Mucosa of rectum (tissue), 2 donors: ENCODE measurements at regions not wholly inside any gene's neighbourhood (a gene's known extent, or its start where the extent isn't known, plus 50 kb on each side); places are given as distances from the start of the nearest gene placed in this dataset.

Experiments
- H3K27ac ChIP-seq, 2 donors: one replicate each; pipeline ENCODE4 v1.7.0; 2013; ENCODE audit warnings: inconsistent platforms in 2 of 2, low read depth in 2 of 2, low read length in 2 of 2
- H3K27me3 ChIP-seq, 2 donors: one replicate each; pipeline ENCODE4 v1.7.0; 2013; ENCODE audit warnings: low read length in 2 of 2; ENCODE audit not compliant: control insufficient read depth in 2 of 2, insufficient read depth in 2 of 2
- H3K36me3 ChIP-seq, 2 donors: one replicate each; pipeline ENCODE4 v1.7.0; 2013; ENCODE audit warnings: low read length in 2 of 2; ENCODE audit not compliant: control insufficient read depth in 2 of 2, insufficient read depth in 2 of 2
- H3K4me1 ChIP-seq, 2 donors: one replicate each; pipeline ENCODE4 v1.7.0; 2013; ENCODE audit warnings: low read length in 2 of 2, mild to moderate bottlenecking in 1 of 2; ENCODE audit not compliant: control insufficient read depth in 2 of 2, insufficient read depth in 2 of 2
- H3K4me3 ChIP-seq, 2 donors: one replicate each; pipeline ENCODE4 v1.7.0; 2013; ENCODE audit warnings: low read length in 2 of 2
- H3K9ac ChIP-seq, 2 donors: one replicate each; pipeline ENCODE4 v1.7.0; 2013; ENCODE audit warnings: low read length in 2 of 2, low read depth in 1 of 2, mild to moderate bottlenecking in 1 of 2
- H3K9me3 ChIP-seq, 2 donors: one replicate each; pipeline ENCODE4 v1.7.0; 2013; ENCODE audit warnings: low read length in 2 of 2; ENCODE audit not compliant: control insufficient read depth in 2 of 2
- donor health status: healthy.
- donor health status: Normal muscosa, but diverticular disease.

DNA sequence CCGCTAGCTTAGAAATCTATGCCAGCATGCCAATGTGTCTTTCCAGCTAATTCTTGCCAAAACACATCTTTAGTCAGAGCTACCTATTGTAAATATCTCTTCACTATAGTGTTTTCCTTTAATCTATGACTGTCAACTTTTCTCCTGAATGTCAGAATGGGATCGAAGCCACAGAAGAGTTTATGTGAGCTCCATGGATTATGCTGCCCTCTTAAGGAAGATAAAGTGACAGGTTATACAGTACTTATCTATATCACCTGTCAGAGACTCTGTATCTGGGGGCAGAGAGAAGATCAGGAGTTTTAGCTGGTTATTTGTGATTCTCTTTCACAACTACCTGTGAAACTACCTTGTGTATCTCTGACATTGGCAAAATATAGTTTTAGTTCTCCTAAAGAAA is 204.3 kb upstream of the SEL1L start:
- Histone ChIP-seq H3K36me3 (no peaks in the 10 kb centered on the region), H3K27ac (no peak overlapping the region), H3K9ac (no peak overlapping the region), H3K4me1 (no peaks in the 10 kb centered on the region), H3K4me3 (no peak overlapping the region), H3K9me3 (no peaks in the 10 kb centered on the region), H3K27me3 (no peaks in the 10 kb centered on the region)

DNA sequence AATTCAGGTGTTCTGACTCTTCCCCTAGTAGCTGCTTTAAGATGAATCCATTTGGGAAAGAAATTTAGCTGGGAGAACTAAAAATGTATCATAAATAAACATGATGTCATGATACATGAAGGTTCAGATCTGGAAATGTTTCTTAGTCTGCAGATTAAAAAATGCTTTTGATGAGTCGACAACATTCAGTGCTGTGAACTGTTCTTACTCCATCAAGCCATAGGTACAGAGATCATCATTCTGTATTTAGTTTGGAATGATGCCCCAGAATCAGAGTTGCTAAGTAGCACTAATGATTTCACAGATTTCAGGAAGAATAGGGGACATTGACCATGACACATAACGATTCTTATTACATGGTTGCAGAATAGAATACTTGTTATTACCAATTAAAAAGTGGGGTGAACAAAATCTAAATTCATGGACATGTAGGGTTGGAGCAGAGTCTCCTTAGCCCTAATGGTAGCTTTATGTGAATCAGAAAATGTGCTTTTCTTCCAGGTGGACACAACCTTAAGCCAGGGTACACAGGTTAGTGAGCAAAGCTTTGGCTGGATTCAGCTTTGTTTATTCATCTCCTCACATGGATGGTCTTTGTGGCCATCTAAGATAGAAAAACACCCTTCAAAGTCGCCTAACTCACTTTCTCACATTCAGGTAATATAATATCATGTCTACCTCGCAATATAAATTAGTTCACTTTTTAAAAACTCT is 205.4 kb upstream of the SEL1L start:
- Histone ChIP-seq H3K27ac (no peak overlapping the region), H3K27me3 (no peaks in the 10 kb centered on the region), H3K9me3 (no peaks in the 10 kb centered on the region), H3K9ac (no peak overlapping the region), H3K4me3 (no peak overlapping the region), H3K4me1 (no peaks in the 10 kb centered on the region), H3K36me3 (no peaks in the 10 kb centered on the region)

DNA sequence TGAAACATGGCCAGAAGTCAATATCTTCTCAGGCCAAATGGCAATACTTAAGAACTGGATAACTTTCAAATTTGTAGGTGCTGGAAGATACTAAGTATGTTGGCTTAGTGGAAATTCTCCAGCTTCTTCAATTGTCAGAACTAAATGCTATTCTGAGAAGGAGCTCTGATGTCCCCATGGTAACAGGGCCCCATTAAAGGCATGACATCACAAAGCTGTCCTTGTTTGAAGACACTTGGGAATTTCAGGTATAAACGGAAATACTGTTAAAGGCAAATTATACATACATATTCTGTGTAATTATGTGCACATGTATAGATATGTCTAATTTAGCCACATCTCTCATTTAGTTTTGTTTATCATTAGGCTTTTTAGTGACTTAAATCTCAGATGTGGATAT is 210.0 kb upstream of the SEL1L start:
- H3K4me1 ChIP-seq, result no peaks in the 10 kb centered on the region
- no peaks in the 10 kb centered on the region for H3K36me3 ChIP-seq
- H3K9me3 ChIP-seq, result no peaks in the 10 kb centered on the region
- no peak overlapping the region for H3K4me3 ChIP-seq
- no peak overlapping the region for H3K27ac ChIP-seq
- H3K9ac ChIP-seq, result no peak overlapping the region
- no peaks in the 10 kb centered on the region for H3K27me3 ChIP-seq

DNA sequence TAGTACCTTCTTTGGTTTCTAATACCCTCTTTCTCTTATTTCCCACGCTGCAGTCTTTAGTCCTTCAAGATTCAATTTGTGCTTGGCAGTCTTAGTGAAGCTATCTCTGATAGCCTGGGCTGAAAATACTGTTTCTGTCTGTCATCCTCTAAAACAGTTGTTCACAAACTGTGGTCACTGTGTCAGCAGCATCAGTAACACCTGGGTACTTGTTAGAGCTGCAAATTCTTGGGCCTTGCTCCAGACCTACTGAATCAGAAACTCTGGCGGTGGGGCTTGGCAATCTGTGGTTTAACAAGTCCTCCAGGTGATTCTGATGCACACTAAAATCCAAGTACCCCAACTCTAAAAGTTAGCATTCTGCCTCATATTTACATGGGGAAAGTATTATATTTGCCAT is 217.5 kb upstream of the SEL1L start:
- Histone ChIP-seq H3K27ac (no peak overlapping the region), H3K9me3 (no peaks in the 10 kb centered on the region), H3K4me3 (no peak overlapping the region), H3K27me3 (no peaks in the 10 kb centered on the region), H3K4me1 (no peaks in the 10 kb centered on the region), H3K9ac (no peak overlapping the region), H3K36me3 (no peaks in the 10 kb centered on the region)

DNA sequence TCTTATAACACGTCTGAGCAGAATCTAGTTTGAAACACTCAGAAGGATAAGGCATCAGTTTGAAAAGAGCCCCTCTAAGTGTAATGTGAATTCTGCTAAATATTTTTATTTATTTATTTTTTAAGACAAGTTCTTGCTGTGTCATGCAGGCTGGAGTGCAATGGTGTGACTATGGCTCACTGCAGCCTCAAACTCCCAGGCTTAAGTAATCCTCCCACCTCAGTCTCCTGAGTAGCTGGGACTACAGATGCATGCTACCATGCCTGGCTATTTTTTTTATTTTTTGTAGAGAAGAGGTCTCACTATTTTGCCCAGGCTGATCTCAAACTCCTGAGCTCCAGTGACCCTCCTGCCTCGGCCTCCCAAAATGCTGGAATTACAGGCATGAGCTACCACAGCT is 225.9 kb upstream of the SEL1L start:
- no peaks in the 10 kb centered on the region for H3K9me3 ChIP-seq
- H3K36me3 ChIP-seq, result no peaks in the 10 kb centered on the region
- H3K27ac ChIP-seq, result no peak overlapping the region
- H3K4me3 ChIP-seq, result no peak overlapping the region
- no peaks in the 10 kb centered on the region for H3K4me1 ChIP-seq
- no peak overlapping the region for H3K9ac ChIP-seq
- H3K27me3 ChIP-seq, result no peaks in the 10 kb centered on the region

DNA sequence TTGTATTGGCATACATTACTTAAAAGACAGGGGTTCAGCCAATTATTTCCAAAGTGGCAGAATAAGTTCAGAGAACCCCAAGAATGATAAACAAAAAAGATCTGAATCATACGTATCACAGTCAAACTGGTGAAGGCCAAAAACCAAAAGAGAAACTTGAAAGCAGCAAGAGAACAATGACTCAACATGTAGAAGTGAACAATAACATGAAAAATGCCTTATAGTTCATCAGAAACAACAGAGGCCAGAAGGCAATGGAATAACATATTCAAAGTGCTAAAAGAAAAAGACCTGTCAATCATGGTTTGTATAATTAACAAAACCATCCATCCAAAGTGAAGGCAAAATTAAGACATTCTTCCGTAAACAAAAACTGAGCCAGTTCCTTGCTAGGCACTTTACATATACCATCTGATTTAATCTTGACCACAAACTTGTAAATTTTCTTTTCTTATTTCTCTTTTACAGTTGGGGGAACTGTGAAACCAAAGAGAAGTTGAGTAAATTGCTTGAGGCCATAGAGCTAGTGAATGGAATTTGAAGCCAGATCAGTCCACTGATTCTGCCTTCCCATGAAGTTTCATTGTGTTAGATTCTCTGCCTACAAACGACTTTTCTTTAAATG is 232.1 kb upstream of the SEL1L start:
- no peaks in the 10 kb centered on the region for H3K9me3 ChIP-seq
- H3K4me3 ChIP-seq, result no peak overlapping the region
- no peaks in the 10 kb centered on the region for H3K36me3 ChIP-seq
- no peaks in the 10 kb centered on the region for H3K4me1 ChIP-seq
- no peak overlapping the region for H3K27ac ChIP-seq
- no peak overlapping the region for H3K9ac ChIP-seq
- no peaks in the 10 kb centered on the region for H3K27me3 ChIP-seq

DNA sequence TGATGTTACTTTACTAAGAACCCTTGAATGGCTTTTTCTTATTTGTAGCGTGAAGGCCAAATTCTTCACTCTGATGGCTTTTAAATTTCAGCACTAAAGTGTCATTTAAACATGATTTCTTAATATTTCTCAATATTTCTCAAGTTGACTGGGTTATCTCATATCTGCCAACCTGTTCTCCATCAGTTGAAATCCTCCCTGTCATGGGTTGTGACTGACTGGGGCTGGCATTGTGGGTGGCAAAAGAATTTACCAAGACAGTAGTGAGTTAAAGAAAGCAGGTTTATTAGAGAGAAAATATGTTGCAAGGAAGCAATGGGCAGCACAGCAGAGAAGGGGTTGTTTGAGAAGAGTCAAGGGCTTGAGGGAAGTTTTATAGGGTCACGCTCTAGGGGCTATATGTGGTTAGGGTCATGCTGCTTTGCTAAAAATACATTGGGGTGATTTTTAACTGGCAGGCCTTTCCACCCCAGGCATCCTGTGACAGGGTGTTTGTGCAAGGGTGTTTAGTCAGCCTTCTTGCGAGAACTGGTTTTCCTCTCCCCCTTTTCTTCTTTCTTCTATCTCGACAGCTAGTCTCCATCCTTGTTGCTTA is 232.8 kb upstream of the SEL1L start:
- H3K27ac ChIP-seq, result no peak overlapping the region
- H3K9ac ChIP-seq, result no peak overlapping the region
- H3K27me3 ChIP-seq, result no peaks in the 10 kb centered on the region
- no peak overlapping the region for H3K4me3 ChIP-seq
- no peaks in the 10 kb centered on the region for H3K4me1 ChIP-seq
- H3K9me3 ChIP-seq, result no peaks in the 10 kb centered on the region
- no peaks in the 10 kb centered on the region for H3K36me3 ChIP-seq

DNA sequence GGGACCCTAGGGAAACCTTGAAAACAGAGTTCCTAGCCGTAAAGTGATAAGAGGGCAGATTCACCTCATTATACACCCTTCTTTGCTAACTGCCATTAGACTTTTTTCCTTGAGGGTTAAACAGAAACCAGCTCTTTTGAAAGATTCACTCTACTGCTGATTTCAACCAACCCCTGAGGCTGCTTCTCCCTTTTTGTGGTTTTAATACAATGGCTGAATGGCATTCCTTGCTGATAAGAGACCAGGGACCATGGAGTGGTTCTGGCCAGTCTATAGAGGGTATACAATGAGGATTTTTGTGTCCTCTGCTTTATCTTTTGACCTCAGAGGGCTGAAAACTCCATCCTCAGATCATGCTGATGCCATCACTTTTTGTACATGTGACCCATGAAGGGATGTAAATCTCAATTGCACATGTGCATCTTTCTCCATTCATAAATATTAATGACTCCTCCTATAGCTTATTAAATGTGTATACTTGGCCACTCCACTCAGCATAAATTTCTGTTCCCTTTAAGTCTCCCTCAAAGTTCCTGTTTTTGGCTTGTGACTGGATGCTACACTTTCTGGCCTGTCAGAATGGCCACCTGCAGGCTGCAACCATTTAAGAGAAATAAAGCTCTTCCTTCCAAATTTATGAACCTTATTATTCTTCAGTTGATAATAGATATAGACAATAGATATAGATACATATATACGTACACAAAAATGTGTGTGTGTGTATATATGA is 233.8 kb upstream of the SEL1L start:
- Histone ChIP-seq H3K4me3 (no peak overlapping the region), H3K4me1 (no peaks in the 10 kb centered on the region), H3K36me3 (no peaks in the 10 kb centered on the region), H3K27ac (no peak overlapping the region), H3K9me3 (no peaks in the 10 kb centered on the region), H3K9ac (no peak overlapping the region), H3K27me3 (no peaks in the 10 kb centered on the region)

DNA sequence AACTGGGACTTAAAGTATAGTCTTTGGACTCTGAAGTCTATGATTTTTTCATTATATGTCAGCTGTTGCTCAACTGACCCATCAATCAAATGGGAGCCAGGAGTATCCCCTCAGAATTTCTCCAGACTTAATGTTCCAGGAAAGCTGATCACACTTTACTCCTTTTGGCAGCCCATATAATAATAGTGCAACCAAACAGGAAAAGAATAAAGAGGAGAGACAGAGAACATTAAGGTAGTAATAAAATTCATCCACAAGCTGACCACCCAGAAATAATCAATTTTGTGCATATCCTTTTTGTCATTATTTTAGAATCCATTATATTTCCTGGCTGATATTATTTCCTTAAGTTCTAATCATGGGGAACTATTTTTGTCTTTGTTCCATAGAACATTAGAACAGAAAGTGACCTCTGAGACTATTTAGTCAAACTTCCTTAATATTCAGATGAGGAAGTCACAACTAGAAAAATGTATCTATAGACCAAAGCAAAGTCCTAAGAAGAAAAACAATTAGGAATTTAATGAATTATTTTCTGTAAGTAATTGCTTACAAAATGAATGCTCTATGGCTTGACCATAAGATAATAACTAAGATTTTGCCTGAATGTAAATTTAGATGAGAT is 238.1 kb upstream of the SEL1L start:
- Histone ChIP-seq H3K36me3 (no peaks in the 10 kb centered on the region), H3K9me3 (no peaks in the 10 kb centered on the region), H3K4me3 (no peak overlapping the region), H3K9ac (no peak overlapping the region), H3K27me3 (no peaks in the 10 kb centered on the region), H3K4me1 (no peaks in the 10 kb centered on the region), H3K27ac (no peak overlapping the region)

DNA sequence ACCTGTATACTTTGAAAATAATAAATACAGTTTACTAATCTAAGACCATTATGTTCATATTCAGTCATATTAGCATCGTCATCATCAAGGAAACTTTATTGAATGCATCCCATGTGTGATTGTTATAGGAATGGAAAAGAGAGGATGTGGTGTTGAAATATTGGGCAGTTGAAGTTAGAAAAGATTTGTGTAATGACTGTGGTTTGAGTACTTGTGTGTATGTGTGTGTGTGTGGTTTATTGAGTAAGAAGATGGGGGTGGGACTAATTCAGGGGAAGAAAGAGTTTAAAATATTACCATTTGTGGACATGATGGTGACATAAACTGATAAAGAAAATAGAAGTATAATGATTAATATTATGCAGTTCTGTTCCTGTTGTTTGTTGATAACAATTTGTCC is 238.7 kb upstream of the SEL1L start:
- Histone ChIP-seq H3K4me3 (no peak overlapping the region), H3K27me3 (no peaks in the 10 kb centered on the region), H3K36me3 (no peaks in the 10 kb centered on the region), H3K4me1 (no peaks in the 10 kb centered on the region), H3K27ac (no peak overlapping the region), H3K9ac (no peak overlapping the region), H3K9me3 (no peaks in the 10 kb centered on the region)
